WTC11 (cell line): ENCODE measurements at regions not wholly inside any gene's neighbourhood (a gene's known extent, or its start where the extent isn't known, plus 50 kb on each side); places are given as distances from the start of the nearest gene placed in this dataset.

Experiments used
- ATAC-seq: fragments of 200-7000 bp; cut with Tn5 transposase; 2 replicates; pipeline ENCODE4 v1.10.0; 2021; ENCODE audit warnings: mild to moderate bottlenecking, moderate library complexity
- CTCF ChIA-PET: fragments of 300-600 bp; sonication (Branson Sonifier 250); formaldehyde crosslinking; loops from one replicate; lab custom pipeline; 2021; ENCODE audit warnings: antibody characterized with exemption; lab: Charles Lee
- POLR2A ChIA-PET: fragments of 350-600 bp; sonication (Branson Sonifier 250); formaldehyde crosslinking; loops from one replicate; lab custom pipeline; 2021; ENCODE audit warnings: antibody characterized with exemption; lab: Charles Lee
- DNase-seq: peaks from one replicate; pipeline ENCODE4 v3.0.0; 2021; ENCODE audit warnings: low spot score
- H3K27ac Mint-ChIP-seq: 2 replicates; pipeline ENCODE4 v1.8.0; 2021; ENCODE audit warnings: mixed read lengths
- H3K27me3 Mint-ChIP-seq: 2 replicates; pipeline ENCODE4 v1.8.0; 2021; ENCODE audit warnings: low read depth, mild to moderate bottlenecking, moderate library complexity, mixed read lengths
- H3K36me3 Mint-ChIP-seq: 2 replicates; pipeline ENCODE4 v1.8.0; 2021; ENCODE audit warnings: mixed read lengths
- H3K4me1 Mint-ChIP-seq: 2 replicates; pipeline ENCODE4 v1.8.0; 2022; ENCODE audit warnings: mixed read lengths
- H3K4me3 Mint-ChIP-seq: 2 replicates; pipeline ENCODE4 v1.8.0; 2021; ENCODE audit warnings: mild to moderate bottlenecking, moderate library complexity, mixed read lengths
- H3K9me3 Mint-ChIP-seq: 2 replicates; pipeline ENCODE4 v1.8.0; 2021; ENCODE audit warnings: mixed read lengths
- ARID4B ChIP-seq: sonication (generic); formaldehyde crosslinking; IDR thresholded peaks from 2 replicates; pipeline ENCODE4 v1.8.0; 2023; ENCODE audit warnings: missing genetic modification reagents, mild to moderate bottlenecking, borderline replicate concordance
- CBFB ChIP-seq: sonication (generic); formaldehyde crosslinking; IDR thresholded peaks from 2 replicates; pipeline ENCODE4 v1.8.1; 2022; ENCODE audit warnings: mild to moderate bottlenecking, low read depth, missing genetic modification reagents
- CREB1 ChIP-seq: sonication (generic); formaldehyde crosslinking; IDR thresholded peaks from 2 replicates; pipeline ENCODE4 v1.8.0; 2023; ENCODE audit warnings: mild to moderate bottlenecking, missing genetic modification reagents
- CTCF ChIP-seq: fragments of 200-600 bp; IDR thresholded peaks from 2 replicates; pipeline ENCODE4 v1.8.0; 2022; ENCODE audit warnings: antibody characterized with exemption
- ESRRA ChIP-seq: sonication (generic); formaldehyde crosslinking; IDR thresholded peaks from 2 replicates; pipeline ENCODE4 v1.8.1; 2022; ENCODE audit warnings: mild to moderate bottlenecking, missing genetic modification reagents, borderline replicate concordance
- FOXK1 ChIP-seq: sonication (generic); formaldehyde crosslinking; IDR thresholded peaks from 2 replicates; pipeline ENCODE4 v1.8.0; 2022; ENCODE audit warnings: mild to moderate bottlenecking, moderate library complexity, missing genetic modification reagents
- FOXP1 ChIP-seq: sonication (generic); formaldehyde crosslinking; IDR thresholded peaks from 2 replicates; pipeline ENCODE4 v1.8.0; 2022; ENCODE audit warnings: missing genetic modification reagents, mild to moderate bottlenecking, moderate library complexity, borderline replicate concordance
- GABPB1 ChIP-seq: sonication (generic); formaldehyde crosslinking; IDR thresholded peaks from 2 replicates; pipeline ENCODE4 v1.8.1; 2023; ENCODE audit warnings: mild to moderate bottlenecking, missing genetic modification reagents
- GRHL2 ChIP-seq: fragments of 250-450 bp; sonication (Bioruptor Pico); IDR thresholded peaks from 2 replicates; pipeline ENCODE4 v1.8.0; 2022; ENCODE audit warnings: mild to moderate bottlenecking, moderate library complexity; ENCODE audit not compliant: insufficient replicate concordance, severe bottlenecking
- NFATC4 ChIP-seq: fragments of 250-450 bp; sonication (Bioruptor Pico); IDR thresholded peaks from 2 replicates; pipeline ENCODE4 v1.9.0; 2021; ENCODE audit warnings: mild to moderate bottlenecking
- NFYB ChIP-seq: sonication (generic); formaldehyde crosslinking; conservative IDR thresholded peaks from 2 replicates; pipeline ENCODE4 v1.8.0; 2022; ENCODE audit warnings: low read depth, missing genetic modification reagents
- NR1H2 ChIP-seq: sonication (generic); formaldehyde crosslinking; IDR thresholded peaks from 2 replicates; pipeline ENCODE4 v1.9.0; 2021; ENCODE audit warnings: mild to moderate bottlenecking, moderate library complexity, missing genetic modification reagents
- RELA ChIP-seq: sonication (generic); formaldehyde crosslinking; IDR thresholded peaks from 2 replicates; pipeline ENCODE4 v1.8.1; 2022; ENCODE audit warnings: missing genetic modification reagents, mild to moderate bottlenecking, borderline replicate concordance
- SMAD4 ChIP-seq: sonication (generic); formaldehyde crosslinking; IDR thresholded peaks from 2 replicates; pipeline ENCODE4 v1.8.0; 2022; ENCODE audit warnings: mild to moderate bottlenecking, missing genetic modification reagents
- STAT6 ChIP-seq: sonication (generic); formaldehyde crosslinking; conservative IDR thresholded peaks from 2 replicates; pipeline ENCODE4 v1.8.1; 2023; ENCODE audit warnings: mild to moderate bottlenecking, low read depth, missing genetic modification reagents, moderate library complexity
- TP53 ChIP-seq: sonication (generic); formaldehyde crosslinking; IDR thresholded peaks from 2 replicates; pipeline ENCODE4 v1.8.1; 2023; ENCODE audit warnings: mild to moderate bottlenecking, missing genetic modification reagents
- ZNF138 ChIP-seq: sonication (generic); formaldehyde crosslinking; conservative IDR thresholded peaks from 2 replicates; pipeline ENCODE4 v1.8.1; 2022; ENCODE audit warnings: mild to moderate bottlenecking, moderate library complexity, missing genetic modification reagents
- ZNF232 ChIP-seq: sonication (generic); formaldehyde crosslinking; IDR thresholded peaks from 2 replicates; pipeline ENCODE4 v1.8.0; 2022; ENCODE audit warnings: mild to moderate bottlenecking, missing genetic modification reagents
- ZNF423 ChIP-seq: fragments of 250-450 bp; sonication (Bioruptor Pico); IDR thresholded peaks from 2 replicates; pipeline ENCODE4 v2.1.2; 2022; ENCODE audit warnings: mild to moderate bottlenecking, moderate library complexity
- ZNF425 ChIP-seq: fragments of 250-450 bp; sonication (Bioruptor Pico); conservative IDR thresholded peaks from 2 replicates; pipeline ENCODE4 v1.9.0; 2021; ENCODE audit warnings: mild to moderate bottlenecking
- ZNF671 ChIP-seq: fragments of 250-450 bp; sonication (Bioruptor Pico); IDR thresholded peaks from 2 replicates; pipeline ENCODE4 v1.8.0; 2021; ENCODE audit warnings: mild to moderate bottlenecking

- TF ChIP-seq CTCF, result no peak
- no peak for TF ChIP-seq ESRRA (CRISPR knock-in tag)
- no peak for TF ChIP-seq CBFB (CRISPR knock-in tag)
- TF ChIP-seq FOXK1 (CRISPR knock-in tag), result no peak
- TF ChIP-seq RELA (CRISPR knock-in tag), result no peak
Measured at GRCh38 chr9:27880156-27880555, 306.9 kb upstream of the C9orf72 start (continued).

- no peak overlapping the region for H3K27ac Mint-ChIP-seq
- CTCF ChIA-PET, result interaction anchor here (1.0 kb wide), 1 partner anchor 193 kb away, joined by 3 read pairs; no protein-coding TSS in a partner anchor
- no peak overlapping the region for H3K4me3 Mint-ChIP-seq
Measured at GRCh38 chr9:27880635-27881034, 307.4 kb upstream of the C9orf72 start.

GRCh38 chr9:27888661-27889295 lies 315.5 kb upstream of the C9orf72 start:
- ChIA-PET POLR2A (no interaction called here), CTCF (interaction anchor here (0.6 to 1.1 kb wide), 20 partner anchors 9 to 285 kb away, joined by 3 to 12 read pairs (median 3); no protein-coding TSS in a partner anchor)
- Mint-ChIP-seq H3K9me3 (peaks cover 23% of the 10 kb centered on the region), H3K27me3 (no peaks in the 10 kb centered on the region), H3K27ac (no peak overlapping the region), H3K4me3 (no peak overlapping the region), H3K36me3 (0 out of 2 replicates have a peak, but pooled peaks cover 5% of the 10 kb centered on the region), H3K4me1 (no peaks in the 10 kb centered on the region)
- DNase-seq (peak; percentile 82), ATAC-seq (peak; percentile 97)
- TF ChIP-seq NFYB (CRISPR knock-in tag) (no peak), CREB1 (CRISPR knock-in tag) (no peak), GABPB1 (CRISPR knock-in tag) (no peak), ZNF425 (CRISPR knock-in tag) (no peak), ZNF232 (CRISPR knock-in tag) (no peak), STAT6 (no peak)

More at GRCh38 chr9:27880635-27881034, 307.4 kb upstream of the C9orf72 start:
- H3K27me3 Mint-ChIP-seq, result no peaks in the 10 kb centered on the region; the same call in 1 of the 2 replicates
- POLR2A ChIA-PET, result no interaction called here
- no peak for ATAC-seq
- peaks cover 21% of the 10 kb centered on the region for H3K9me3 Mint-ChIP-seq
- peaks cover 20% of the 10 kb centered on the region for H3K4me1 Mint-ChIP-seq
- H3K36me3 Mint-ChIP-seq, result no peaks in the 10 kb centered on the region
- TF ChIP-seq GRHL2 (CRISPR knock-in tag), result no peak
- TF ChIP-seq ZNF671, result no peak
- no peak for TF ChIP-seq ZNF138
- TF ChIP-seq FOXP1 (CRISPR knock-in tag), result no peak
- TF ChIP-seq ARID4B (CRISPR knock-in tag), result no peak
- TF ChIP-seq RELA (CRISPR knock-in tag), result no peak
- no peak for TF ChIP-seq NFATC4 (CRISPR knock-in tag)
- TF ChIP-seq NR1H2 (CRISPR knock-in tag), result no peak
- TF ChIP-seq TP53 (CRISPR knock-in tag), result no peak
- TF ChIP-seq SMAD4 (CRISPR knock-in tag), result no peak
- TF ChIP-seq ZNF423, result no peak
- no peak for DNase-seq
